HG02943 (cell line): ENCODE measurements at regions not wholly inside any gene's neighbourhood (a gene's known extent, or its start where the extent isn't known, plus 50 kb on each side); places are given as distances from the start of the nearest gene placed in this dataset.
"Not testable (repeated sequence)": the region's sequence is repeated elsewhere in the genome, so short reads cannot be mapped to it uniquely, and the experiment has no call there.

Experiments used
- ATAC-seq: cut with Tn5 transposase; IDR thresholded peaks from one replicate; pipeline ENCODE4 v1.9.1; 2021; ENCODE audit warnings: mild to moderate bottlenecking, low read depth, moderate library complexity; ENCODE audit not compliant: unreplicated experiment

GRCh38 chr7:119028736-119029135, 804.2 kb downstream of the ANKRD7 start:
- no peak for ATAC-seq

GRCh38 chr7:119032136-119032535, 807.6 kb downstream of the ANKRD7 start:
- ATAC-seq, result not testable (repeated sequence)

DNA sequence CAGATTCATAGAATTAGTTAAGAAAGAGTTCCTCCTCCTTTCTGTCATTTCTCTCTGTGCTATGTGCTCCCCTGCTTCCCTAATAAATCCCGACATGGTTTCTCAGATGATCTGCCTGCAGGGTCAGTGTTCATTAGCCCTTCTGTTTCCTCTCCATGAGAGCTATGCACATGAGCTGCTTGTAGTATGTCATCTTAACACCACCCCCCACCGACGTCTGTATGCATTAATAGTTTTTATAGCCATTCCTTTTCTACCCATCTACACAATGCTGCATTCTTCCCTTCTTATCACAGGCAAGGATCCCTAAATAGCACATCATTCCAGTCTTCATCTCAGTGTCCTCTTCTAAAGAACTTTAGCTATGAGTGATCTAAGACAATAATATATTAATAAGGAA, 809.1 kb downstream of the ANKRD7 start:
- ATAC-seq, result no peak

DNA sequence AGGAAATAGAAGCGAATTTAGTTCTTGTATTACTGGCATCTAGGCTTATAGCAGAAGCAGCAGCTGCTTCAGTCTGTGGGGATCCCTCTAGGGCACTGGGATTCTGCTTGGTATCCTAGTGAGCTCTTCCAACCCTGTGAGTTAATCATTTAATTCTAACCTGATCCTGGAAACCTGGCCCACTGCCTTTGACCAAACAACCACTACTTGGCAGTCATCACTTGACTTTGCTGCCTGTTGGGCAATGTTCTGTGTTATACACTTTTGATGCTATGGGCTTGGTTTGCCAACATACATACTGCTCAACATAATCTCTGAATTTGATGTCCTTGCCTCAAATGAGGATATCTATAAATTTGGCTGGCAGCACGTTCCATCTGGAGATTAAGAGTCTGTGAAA, 813.4 kb downstream of the ANKRD7 start:
- no peak for ATAC-seq

GRCh38 chr7:119046068-119046467, 821.6 kb downstream of the ANKRD7 start:
- no peak for ATAC-seq

- ATAC-seq, result no peak
Measured at GRCh38 chr7:119065966-119066365, 841.5 kb downstream of the ANKRD7 start.

DNA sequence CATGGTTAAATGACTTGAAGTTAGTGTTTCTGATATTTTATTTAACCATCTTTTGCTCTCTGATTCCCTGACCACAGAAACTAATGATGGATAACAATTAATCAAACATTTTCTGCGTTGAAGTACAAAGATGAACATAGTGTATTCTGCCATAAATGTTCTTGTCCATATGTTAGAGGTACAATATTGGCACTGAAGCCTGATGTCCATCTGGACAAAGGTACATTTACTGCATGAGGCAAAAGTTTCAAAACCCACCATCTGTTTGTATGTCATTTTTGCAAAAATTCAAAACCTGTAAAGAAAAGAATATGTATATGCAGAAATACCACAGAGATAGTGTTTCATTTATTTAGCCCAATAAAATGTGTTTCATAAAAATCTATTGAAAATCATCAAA, 861.5 kb downstream of the ANKRD7 start:
- no peak for ATAC-seq

DNA sequence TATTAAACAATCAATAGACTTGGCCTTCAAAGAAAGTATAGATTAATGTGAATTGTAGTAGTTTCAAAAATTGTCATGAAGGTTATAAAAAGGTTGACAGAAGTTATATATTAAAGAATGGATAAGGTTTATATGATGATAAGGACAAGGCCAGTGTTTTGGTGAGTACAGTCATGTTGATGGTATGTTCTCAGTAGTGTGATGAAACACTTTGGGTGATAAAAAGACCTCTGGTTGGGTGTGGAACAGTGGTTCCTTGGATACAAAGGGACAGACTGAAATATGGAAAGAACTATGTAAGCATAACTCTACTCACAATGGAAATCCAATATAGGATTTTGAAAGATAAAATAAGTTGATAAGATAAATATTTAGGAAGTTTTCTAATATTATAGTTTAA, 866.3 kb downstream of the ANKRD7 start:
- ATAC-seq, result no peak

- ATAC-seq, result no peak
Measured at GRCh38 chr7:119096683-119097082, 872.2 kb downstream of the ANKRD7 start.

DNA sequence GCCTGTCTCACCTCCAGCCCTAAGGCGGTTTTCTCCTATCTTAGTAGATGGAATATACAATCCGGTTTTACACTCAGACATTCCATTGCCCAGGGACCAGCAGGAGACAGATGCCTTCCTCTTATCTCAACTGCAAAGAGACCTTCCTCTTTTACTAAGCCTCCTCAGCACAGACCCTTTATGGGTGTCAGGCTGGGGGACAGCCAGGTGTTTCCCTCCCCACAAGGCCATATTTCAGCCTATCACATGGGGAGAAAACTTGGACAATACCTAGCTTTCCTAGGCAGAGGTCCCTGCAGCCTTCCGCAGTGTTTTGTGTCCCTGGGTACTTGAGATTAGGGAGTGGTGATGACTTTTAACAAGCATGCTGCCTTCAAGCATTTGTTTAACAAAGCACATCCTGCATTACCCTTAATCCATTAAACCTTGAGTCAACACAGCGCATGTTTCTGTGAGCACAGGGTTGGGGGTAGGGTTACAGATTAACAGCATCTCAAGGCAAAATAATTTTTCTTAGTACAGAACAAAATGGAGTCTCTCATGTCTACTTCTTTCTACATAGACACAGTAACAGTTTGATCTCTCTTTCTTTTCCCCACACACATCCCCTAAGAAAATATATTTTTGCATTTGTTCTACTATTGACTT, 876.2 kb downstream of the ANKRD7 start:
- ATAC-seq, result not testable (repeated sequence)

DNA sequence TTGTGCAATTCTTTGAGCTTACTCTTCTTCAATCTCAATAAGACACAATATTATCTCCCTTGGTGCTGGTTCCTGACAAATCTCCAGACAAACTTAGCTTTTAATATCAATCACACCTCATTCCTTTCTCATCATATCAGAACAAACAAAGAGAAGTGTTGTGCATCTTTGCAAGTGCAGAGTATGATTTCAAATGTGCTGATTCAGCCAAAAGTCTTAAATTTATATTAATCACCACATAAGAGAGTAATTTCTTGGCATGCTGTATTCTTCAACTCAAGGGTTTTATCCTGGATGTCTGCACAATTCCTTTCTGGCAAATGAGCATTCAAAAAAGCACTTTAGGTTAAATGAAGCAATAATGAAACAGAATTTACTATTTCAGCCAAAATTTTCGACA, 877.8 kb downstream of the ANKRD7 start:
- ATAC-seq, result no peak

- no peak for ATAC-seq
Measured at GRCh38 chr7:119105381-119105780, 880.9 kb downstream of the ANKRD7 start.

DNA sequence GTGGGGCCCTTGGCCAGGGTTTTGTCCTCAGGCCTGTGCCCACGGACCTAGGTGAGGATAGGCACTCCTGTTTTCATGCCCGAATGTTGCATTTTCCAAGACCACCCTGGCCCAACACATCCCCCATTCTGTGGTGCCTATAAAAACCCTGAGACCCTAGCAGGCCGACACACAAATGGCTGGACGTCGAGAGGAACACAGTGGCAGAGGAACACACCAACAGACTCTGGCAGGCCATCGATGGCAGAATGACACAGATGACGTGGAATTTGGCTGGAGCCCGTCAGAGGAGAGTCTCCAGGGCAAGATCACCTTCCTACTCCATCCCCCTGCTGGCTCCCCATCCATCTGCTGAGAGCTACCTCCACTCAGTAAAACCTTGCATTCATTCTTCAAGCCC, 898.8 kb downstream of the ANKRD7 start:
- no peak for ATAC-seq

- no peak for ATAC-seq
Measured at GRCh38 chr7:119127706-119128105, 903.2 kb downstream of the ANKRD7 start.

DNA sequence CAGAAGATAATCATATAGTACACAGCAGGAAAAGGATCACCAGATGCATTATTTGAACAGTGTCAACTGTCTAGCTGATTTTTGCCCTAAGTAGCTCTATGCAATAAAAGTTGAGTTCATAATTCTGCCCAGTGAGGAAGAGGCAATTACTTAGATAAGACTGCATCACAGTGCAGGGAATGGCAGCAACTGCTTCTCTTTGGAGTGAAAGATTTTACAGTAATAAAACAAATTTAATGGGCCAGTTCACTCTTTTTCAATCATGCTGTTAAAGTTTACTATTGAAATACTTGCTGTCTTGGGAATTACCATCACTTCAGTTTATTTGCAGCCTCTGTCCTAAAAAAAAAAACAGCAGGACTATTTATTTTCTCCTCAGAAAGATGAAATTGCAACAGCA, 907.9 kb downstream of the ANKRD7 start:
- ATAC-seq, result no peak

- ATAC-seq, result no peak
Measured at GRCh38 chr7:119167431-119167830, 942.9 kb downstream of the ANKRD7 start.

GRCh38 chr7:119172043-119172442, 947.5 kb downstream of the ANKRD7 start:
- ATAC-seq, result no peak

DNA sequence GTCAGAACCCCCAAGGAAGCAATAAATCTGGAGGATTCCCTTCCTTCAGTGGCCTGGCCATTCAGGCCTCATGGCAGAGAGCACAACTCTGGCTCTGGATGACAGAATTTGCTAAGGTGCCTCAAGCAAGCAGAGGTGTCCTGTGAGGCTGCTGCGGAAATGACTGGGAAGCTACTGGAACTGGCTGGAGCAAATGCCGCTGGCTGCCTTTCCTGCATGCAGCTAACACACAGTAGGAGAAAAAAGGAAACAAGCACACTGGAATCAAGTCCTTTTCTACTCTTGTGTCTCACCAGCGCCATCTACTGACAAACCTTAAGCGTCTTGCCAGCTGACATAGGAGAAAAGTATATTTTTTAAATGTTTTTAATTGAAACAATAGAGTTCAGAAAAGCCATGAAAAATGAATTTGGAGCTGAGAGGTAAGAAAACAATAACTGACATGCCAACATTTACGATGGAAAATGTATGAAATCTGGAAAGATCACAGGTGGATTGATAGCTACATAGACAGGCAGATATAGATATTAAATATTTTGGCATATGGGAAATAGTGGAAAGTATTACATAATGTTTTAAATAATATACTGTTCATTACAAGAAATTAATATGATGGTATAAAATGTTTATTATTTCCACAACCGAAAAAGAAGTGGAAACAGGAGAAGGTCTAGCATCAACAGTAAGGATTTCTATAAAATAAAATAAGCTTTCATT, 951.6 kb downstream of the ANKRD7 start:
- ATAC-seq, result peak; percentile 60

GRCh38 chr7:119177863-119178262, 953.4 kb downstream of the ANKRD7 start:
- ATAC-seq, result no peak

- ATAC-seq, result no peak
Measured at GRCh38 chr7:119184124-119184788, 959.8 kb downstream of the ANKRD7 start.

- ATAC-seq, result no peak
Measured at GRCh38 chr7:119196183-119196582, 971.7 kb downstream of the ANKRD7 start.
